ENCODE measurements at regions not wholly inside any gene's neighbourhood (a gene's known extent, or its start where the extent isn't known, plus 50 kb on each side); places are given as distances from the start of the nearest gene placed in this dataset.

DNA sequence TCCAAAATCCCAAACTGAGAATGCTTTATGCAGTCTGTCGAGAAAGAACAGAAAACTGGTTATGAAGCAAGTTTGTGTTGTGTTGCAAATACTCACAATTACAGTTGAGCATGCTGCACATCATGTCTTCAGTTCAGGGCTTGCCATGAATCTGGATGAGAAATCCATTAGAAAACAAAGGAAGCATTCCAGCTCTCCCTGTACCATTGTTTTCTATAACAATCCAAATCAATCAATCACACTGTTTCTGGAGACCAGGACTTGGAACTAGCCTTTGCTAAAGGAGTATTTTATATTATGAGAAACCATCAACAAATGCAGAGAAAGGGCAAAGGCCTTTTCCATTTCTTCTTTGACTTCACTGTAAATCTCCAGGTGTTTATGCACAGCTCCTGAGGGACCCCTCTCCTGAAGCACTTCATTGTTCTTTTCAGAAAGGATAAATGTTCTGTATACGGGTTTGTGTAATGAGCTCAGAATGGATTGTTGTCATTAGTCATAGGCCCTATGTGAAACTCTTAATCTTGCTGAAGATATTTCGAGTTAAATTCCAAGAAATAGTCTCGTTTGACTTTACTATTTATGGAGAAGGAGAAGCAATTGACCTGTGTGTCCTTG lies 364.7 kb upstream of the POM121L12 start:
- TF ChIP-seq, protein P1, sequence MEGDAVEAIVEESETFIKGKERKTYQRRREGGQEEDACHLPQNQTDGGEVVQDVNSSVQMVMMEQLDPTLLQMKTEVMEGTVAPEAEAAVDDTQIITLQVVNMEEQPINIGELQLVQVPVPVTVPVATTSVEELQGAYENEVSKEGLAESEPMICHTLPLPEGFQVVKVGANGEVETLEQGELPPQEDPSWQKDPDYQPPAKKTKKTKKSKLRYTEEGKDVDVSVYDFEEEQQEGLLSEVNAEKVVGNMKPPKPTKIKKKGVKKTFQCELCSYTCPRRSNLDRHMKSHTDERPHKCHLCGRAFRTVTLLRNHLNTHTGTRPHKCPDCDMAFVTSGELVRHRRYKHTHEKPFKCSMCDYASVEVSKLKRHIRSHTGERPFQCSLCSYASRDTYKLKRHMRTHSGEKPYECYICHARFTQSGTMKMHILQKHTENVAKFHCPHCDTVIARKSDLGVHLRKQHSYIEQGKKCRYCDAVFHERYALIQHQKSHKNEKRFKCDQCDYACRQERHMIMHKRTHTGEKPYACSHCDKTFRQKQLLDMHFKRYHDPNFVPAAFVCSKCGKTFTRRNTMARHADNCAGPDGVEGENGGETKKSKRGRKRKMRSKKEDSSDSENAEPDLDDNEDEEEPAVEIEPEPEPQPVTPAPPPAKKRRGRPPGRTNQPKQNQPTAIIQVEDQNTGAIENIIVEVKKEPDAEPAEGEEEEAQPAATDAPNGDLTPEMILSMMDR (IDR thresholded peaks at IDR 0.05) = no peak
- no peak for TF ChIP-seq POLR2AphosphoS5 (IDR thresholded peaks at IDR 0.05)
